CD4-positive, alpha-beta T cell (primary cell): ENCODE measurements at regions not wholly inside any gene's neighbourhood (a gene's known extent, or its start where the extent isn't known, plus 50 kb on each side); places are given as distances from the start of the nearest gene placed in this dataset.

Experiments
- ATAC-seq: fragments of 200-7000 bp; cut with Tn5 transposase; one replicate; pipeline ENCODE4 v1.10.0; 2022; ENCODE audit warnings: mild to moderate bottlenecking; ENCODE audit not compliant: poor library complexity
- CTCF ChIA-PET: fragments of 350-600 bp; sonication (Branson Sonifier 250); formaldehyde crosslinking; loops from one replicate; lab custom pipeline; 2021; ENCODE audit warnings: antibody characterized with exemption, inconsistent platforms; lab: Charles Lee
- POLR2A ChIA-PET: fragments of 350-600 bp; sonication (Branson Sonifier 250); formaldehyde crosslinking; loops from one replicate; lab custom pipeline; 2021; ENCODE audit warnings: antibody characterized with exemption, inconsistent platforms; lab: Charles Lee
- DNase-seq, 14 experiments: peaks; one replicate each; pipeline ENCODE4 v3.0.0-alpha.2; 2013 to 2020; ENCODE audit warnings: mixed read lengths in 2 of 14
- H3K27ac ChIP-seq, 2 donors: one replicate each; pipeline versions ENCODE4 v1.5.1 to v1.7.0; 2013; ENCODE audit warnings: low read length in 2 of 2, low read depth in 1 of 2, mild to moderate bottlenecking in 1 of 2
- H3K27me3 ChIP-seq, 2 experiments: 1 replicate in 1 of 2; 2 replicates in 1 of 2; pipeline versions ENCODE4 v1.6.1 to v1.7.0; 2013; ENCODE audit warnings: low read length in 2 of 2, control low read depth in 1 of 2, mild to moderate bottlenecking in 1 of 2, moderate library complexity in 1 of 2; ENCODE audit not compliant: insufficient read depth in 2 of 2, control insufficient read depth in 1 of 2
- H3K36me3 ChIP-seq: one replicate; pipeline ENCODE4 v1.6.1; 2013; ENCODE audit warnings: low read length, control low read depth; ENCODE audit not compliant: insufficient read depth
- H3K4me1 ChIP-seq: one replicate; pipeline ENCODE4 v1.6.1; 2013; ENCODE audit warnings: low read length, control low read depth; ENCODE audit not compliant: insufficient read depth
- H3K4me3 ChIP-seq: one replicate; pipeline ENCODE4 v1.5.1; 2013; ENCODE audit warnings: mild to moderate bottlenecking, low read length, moderate library complexity
- H3K9me3 ChIP-seq, 2 experiments: 1 replicate in 1 of 2; 2 replicates in 1 of 2; pipeline versions ENCODE4 v1.6.1 to v1.7.0; 2013; ENCODE audit warnings: low read length in 2 of 2, mild to moderate bottlenecking in 2 of 2, control low read depth in 1 of 2, moderate library complexity in 1 of 2; ENCODE audit not compliant: control insufficient read depth in 1 of 2, insufficient read depth in 1 of 2
- H3K27ac Mint-ChIP-seq: one replicate; pipeline ENCODE4 v1.8.0; 2020; ENCODE audit warnings: mixed read lengths
- H3K27me3 Mint-ChIP-seq: one replicate; pipeline ENCODE4 v1.8.0; 2021; ENCODE audit warnings: mixed read lengths
- H3K36me3 Mint-ChIP-seq: one replicate; pipeline ENCODE4 v1.8.0; 2021; ENCODE audit warnings: low read depth, mixed read lengths
- H3K4me1 Mint-ChIP-seq: one replicate; pipeline ENCODE4 v1.8.0; 2021; ENCODE audit warnings: low read depth, mixed read lengths
- H3K4me3 Mint-ChIP-seq: one replicate; pipeline ENCODE4 v1.8.0; 2020; ENCODE audit warnings: mild to moderate bottlenecking, mixed read lengths
- H3K9me3 Mint-ChIP-seq: one replicate; pipeline ENCODE4 v1.8.0; 2020; ENCODE audit warnings: mixed read lengths
- intact Hi-C, 2 experiments: fragments of 100-400 bp; cut with DNase I in 1 of 2; cut with micrococcal nuclease in 1 of 2; formaldehyde crosslinking; loops; one replicate each; pipeline versions ENCODE4 v1.15.1 to v1.9.0; 2023 to 2025; cut with DNase I, micrococcal nuclease
- TF ChIP-seq, protein P1 (sequence below): fragments of 200-600 bp; IDR thresholded peaks from one replicate; pipeline ENCODE4 v1.8.0; 2022; ENCODE audit warnings: antibody characterized with exemption, mild to moderate bottlenecking

DNA sequence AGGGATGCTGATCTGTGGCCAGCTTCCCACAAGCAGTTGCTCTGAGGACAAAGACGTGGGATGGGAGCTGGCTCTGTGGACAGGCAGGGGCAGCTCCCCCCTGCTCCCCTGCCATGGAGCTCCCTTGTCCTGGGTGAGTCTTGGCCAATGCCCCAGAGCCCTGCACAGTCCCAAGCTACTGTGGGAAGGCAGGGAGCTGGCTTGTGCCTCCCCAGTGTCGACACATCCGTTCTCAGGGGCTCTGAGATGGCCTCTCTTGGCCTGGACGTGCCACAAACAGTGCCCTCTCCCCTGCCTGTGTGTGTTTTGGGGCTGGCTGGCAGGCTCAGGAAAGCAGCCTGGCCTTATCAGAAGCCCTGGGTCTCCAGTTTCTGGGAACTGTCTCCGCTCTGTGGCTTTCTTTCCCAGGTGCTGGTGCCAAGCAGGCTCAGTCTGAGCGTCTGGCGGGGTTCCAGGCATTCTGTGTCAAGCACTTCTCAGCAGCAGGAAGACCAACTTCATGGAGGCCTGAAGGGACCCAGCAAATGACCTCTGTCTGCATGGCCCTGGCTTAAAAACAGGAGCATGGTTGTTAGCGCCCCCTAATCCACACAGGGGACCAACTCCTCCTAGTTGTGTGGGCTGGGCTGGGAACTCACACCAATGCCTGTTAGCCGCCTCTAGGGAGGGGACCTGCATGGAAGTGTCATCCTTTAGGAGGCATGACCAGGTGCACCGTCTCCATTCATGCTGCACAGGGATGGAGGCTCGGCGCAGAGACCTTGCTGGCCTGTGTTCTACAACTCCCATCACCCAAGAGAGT is 375.2 kb downstream of the RPS24 start:
- Histone ChIP-seq H3K4me1 (peaks cover 12% of the 10 kb centered on the region), H3K27ac (no peak overlapping the region), H3K4me3 (no peak overlapping the region), H3K9me3 (no peaks in the 10 kb centered on the region), H3K27me3 (peaks cover 7 to 13% of the 10 kb centered on the region in 2 experiments), H3K36me3 (no peaks in the 10 kb centered on the region)
- Mint-ChIP-seq H3K27me3 (peaks cover 27% of the 10 kb centered on the region), H3K4me1 (peaks cover 7% of the 10 kb centered on the region), H3K9me3 (no peaks in the 10 kb centered on the region), H3K4me3 (no peak overlapping the region), H3K27ac (no peak overlapping the region), H3K36me3 (no peaks in the 10 kb centered on the region)
- TF ChIP-seq, protein P1, sequence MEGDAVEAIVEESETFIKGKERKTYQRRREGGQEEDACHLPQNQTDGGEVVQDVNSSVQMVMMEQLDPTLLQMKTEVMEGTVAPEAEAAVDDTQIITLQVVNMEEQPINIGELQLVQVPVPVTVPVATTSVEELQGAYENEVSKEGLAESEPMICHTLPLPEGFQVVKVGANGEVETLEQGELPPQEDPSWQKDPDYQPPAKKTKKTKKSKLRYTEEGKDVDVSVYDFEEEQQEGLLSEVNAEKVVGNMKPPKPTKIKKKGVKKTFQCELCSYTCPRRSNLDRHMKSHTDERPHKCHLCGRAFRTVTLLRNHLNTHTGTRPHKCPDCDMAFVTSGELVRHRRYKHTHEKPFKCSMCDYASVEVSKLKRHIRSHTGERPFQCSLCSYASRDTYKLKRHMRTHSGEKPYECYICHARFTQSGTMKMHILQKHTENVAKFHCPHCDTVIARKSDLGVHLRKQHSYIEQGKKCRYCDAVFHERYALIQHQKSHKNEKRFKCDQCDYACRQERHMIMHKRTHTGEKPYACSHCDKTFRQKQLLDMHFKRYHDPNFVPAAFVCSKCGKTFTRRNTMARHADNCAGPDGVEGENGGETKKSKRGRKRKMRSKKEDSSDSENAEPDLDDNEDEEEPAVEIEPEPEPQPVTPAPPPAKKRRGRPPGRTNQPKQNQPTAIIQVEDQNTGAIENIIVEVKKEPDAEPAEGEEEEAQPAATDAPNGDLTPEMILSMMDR = no peak
- DNase-seq (no peak), ATAC-seq (no peak)
- CTCF ChIA-PET = no interaction called here
- intact Hi-C loops = no loop called here
- POLR2A ChIA-PET = no interaction called here

DNA sequence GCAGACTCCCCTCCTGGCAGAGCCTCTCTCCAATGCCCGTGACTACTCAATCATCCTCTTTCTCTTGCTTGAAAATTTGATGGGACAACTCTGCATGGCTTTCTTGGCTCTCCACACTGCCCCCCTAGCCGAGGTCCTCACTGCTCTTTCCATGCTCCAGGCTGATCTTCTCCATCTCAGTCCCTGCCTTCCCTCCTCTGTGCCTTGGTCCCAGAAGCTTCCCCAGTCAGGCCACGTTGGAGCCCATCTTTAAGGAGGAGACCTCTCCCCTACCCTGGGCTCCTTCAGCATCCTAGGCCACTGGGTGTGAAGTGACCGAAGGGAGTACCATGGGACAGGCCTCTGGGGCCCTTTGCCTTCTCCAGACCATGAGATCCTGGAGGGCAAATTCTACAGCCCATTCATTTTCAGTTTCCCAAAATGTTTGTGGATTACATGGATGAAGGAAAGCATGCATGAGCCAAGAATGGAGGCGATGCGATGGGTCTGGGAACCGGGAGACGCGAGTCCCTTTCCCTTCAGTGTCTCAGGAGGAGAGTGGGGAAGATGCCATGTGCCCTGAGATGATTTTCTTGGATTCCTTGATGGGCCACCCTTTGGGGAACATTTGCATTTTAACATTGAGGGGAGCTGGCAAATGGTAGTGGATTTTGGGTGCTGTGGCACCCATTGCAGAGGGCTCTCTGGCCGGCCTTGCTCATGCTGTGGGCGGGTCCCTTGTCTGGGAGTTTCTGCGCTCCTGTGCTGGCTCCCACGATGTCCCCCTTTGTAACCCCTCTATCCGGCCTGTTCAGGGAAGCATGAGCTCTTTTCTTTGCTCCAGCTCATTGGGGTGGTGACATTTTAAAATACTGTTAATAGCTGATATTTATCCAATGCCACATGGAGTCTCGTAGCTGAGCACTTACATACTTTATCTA is 376.6 kb downstream of the RPS24 start:
- H3K9me3 Mint-ChIP-seq = no peaks in the 10 kb centered on the region

DNA sequence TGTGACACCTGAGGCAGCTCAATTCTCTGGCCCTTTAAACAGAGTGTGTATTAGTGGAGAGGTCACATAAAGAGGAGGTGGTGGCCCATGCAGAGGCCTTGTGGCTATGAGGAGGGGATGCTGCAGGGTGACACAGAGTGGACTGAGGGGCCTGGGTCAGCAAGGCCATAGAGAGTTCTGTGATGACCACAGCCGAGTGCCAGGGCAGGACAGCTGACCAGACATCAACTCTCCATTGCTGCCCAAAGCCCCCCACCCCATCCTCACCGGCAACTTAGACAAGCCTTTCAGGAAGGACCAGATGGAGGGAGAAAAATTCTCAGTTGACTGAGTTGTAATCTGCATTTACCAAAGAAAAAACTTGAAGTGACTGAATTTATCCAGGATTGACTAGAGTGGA is 378.1 kb downstream of the RPS24 start:
- ATAC-seq (no peak), DNase-seq (no peak)
- Mint-ChIP-seq H3K27me3 (peaks cover 11% of the 10 kb centered on the region), H3K4me3 (no peak overlapping the region), H3K9me3 (no peaks in the 10 kb centered on the region), H3K4me1 (peaks cover 4% of the 10 kb centered on the region), H3K36me3 (no peaks in the 10 kb centered on the region), H3K27ac (no peak overlapping the region)
- Histone ChIP-seq H3K27me3 (peaks cover 6 to 7% of the 10 kb centered on the region in 2 experiments), H3K27ac (no peak overlapping the region), H3K36me3 (no peaks in the 10 kb centered on the region), H3K9me3 (no peaks in the 10 kb centered on the region), H3K4me3 (no peak overlapping the region), H3K4me1 (peaks cover 8% of the 10 kb centered on the region)
- CTCF ChIA-PET = no interaction called here
- intact Hi-C loops = no loop called here
- POLR2A ChIA-PET = no interaction called here
- TF ChIP-seq, protein P1 = no peak

More for the DNA sequence above, 376.6 kb downstream of the RPS24 start:
- ChIA-PET POLR2A (no interaction called here), CTCF (no interaction called here)
- Mint-ChIP-seq H3K36me3 (no peaks in the 10 kb centered on the region), H3K27me3 (peaks cover 25% of the 10 kb centered on the region), H3K4me1 (peaks cover 7% of the 10 kb centered on the region), H3K4me3 (no peak overlapping the region), H3K27ac (no peak overlapping the region)
- TF ChIP-seq, protein P1 = no peak
- Histone ChIP-seq H3K4me3 (no peak overlapping the region), H3K4me1 (peaks cover 12% of the 10 kb centered on the region), H3K27me3 (peaks cover 7 to 11% of the 10 kb centered on the region in 2 experiments), H3K27ac (no peak overlapping the region), H3K36me3 (no peaks in the 10 kb centered on the region), H3K9me3 (no peaks in the 10 kb centered on the region)
- DNase-seq (no peak), ATAC-seq (no peak)
- intact Hi-C loops = no loop called here
